Stimulated activated CD8-positive, alpha-beta memory T cell treated with anti-CD3 and anti-CD28 coated beads, Interleukin-15, amount 100 ng/mL, for 24 hours (primary cell): ENCODE measurements at regions not wholly inside any gene's neighbourhood (a gene's known extent, or its start where the extent isn't known, plus 50 kb on each side); places are given as distances from the start of the nearest gene placed in this dataset.

Experiments
- DNase-seq: peaks from one replicate; pipeline ENCODE4 v3.0.0-alpha.2; 2020; ENCODE audit warnings: low read depth

DNA sequence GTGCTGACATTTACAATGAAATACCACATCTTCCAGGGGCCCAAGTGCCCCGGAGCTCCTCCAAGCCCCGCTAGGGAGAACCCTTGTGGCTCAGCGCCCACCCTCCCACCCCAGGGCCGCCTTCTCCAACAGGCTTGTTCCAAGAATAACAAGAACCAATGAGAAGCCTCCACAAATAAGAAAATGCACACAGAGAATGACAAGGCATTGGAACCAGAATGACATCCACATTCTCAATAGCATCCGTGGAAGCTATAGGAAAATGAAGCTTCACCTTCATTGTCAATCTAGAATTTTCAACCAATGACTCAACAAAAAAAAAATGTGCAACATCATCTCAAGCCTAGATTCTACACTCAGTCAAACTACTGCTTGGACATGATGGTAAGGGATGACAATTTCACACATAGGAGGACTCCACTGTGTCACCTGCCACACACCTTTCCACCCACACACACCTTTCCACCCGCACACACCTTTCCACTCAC is 50.4 kb upstream of the PPP2R2D start:
- no peak for DNase-seq
